ENCODE measurements at regions not wholly inside any gene's neighbourhood (a gene's known extent, or its start where the extent isn't known, plus 50 kb on each side); places are given as distances from the start of the nearest gene placed in this dataset.
"Not testable (repeated sequence)": the region's sequence is repeated elsewhere in the genome, so short reads cannot be mapped to it uniquely, and the experiment has no call there.

- not testable (repeated sequence) for DNase-seq
Measured at GRCh38 chr17:22044706-22045246, 352.5 kb downstream of the KCNJ18 start.

GRCh38 chr17:22047521-22047920, 355.2 kb downstream of the KCNJ18 start:
- not testable (repeated sequence) for DNase-seq

DNA sequence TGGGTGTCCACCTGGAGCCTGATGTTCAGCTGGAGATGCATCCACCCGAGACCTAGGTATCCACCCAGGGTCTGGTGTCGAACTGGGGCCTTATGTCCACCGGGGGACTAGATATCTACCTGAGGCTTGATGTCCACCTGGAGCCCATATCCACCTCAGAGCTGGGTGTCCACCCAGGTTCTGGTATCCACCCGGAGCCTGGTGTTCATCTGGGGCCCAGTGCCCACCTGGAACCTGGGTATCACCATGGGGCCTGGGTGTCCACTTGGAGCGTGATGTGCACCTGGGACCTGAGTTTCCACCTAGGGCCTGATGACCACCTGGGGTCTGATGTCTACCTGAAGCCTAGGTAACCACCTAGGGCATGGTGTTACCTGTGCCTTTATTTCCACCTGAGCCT, 355.9 kb downstream of the KCNJ18 start:
- not testable (repeated sequence) for DNase-seq

DNA sequence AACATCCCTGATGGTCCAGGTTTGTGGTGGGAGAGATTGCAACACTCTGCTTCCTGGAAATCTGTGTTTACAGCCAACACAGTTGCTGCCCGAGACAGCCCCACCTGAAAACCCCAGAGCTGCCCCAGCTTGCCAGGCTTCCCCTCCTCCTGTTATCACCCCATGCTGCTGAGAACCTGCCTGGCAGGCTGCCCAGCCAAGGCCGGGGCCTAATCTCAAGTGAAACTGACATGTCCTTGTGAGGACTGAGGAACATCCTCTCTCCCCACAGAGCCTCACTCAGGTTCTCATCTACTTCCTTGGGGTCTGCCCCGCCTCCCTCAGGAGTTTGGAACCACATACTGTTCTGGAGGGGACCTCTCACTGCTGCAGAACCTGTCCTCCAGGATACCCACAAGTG, 358.4 kb downstream of the KCNJ18 start:
- DNase-seq = not testable (repeated sequence)

GRCh38 chr17:22052715-22053114, 360.4 kb downstream of the KCNJ18 start:
- DNase-seq = not testable (repeated sequence)

DNA sequence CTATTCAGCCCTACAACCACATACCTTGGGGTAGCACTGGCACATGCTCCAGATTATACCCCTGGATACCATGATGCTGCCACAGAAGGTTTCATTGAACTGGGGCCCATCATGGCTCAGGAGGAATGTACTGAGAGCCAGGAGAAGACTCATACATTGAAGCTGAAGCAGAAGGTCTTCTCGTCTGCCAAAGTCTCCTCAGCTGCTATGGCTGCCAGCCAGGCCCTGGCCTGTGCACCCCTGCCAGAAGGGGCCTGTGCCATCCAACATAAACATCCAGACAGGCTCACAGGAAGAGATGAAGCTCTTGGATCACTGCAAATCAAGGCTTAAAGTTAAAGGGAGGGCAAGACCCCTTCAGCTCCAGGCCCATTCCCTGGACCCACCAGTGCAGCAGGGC, 364.2 kb downstream of the KCNJ18 start:
- not testable (repeated sequence) for DNase-seq

DNA sequence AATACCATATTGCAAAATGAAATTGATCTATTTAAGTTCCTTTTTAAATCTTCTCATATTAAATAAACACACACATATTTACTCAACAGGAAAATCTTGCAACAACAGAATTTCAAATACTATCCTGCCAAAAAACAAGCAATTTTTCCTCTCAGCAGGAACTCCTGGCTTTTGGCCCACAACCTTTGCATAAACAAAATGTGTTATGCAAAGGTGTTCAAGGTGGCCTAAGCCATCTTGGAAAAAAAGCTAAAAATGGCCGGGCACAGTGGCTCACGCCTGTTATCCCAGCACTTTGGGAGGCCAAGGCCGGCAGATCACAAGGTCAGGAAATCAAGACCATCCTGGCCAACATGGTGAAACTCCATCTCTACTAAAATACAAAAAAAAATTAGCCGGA, 383.6 kb downstream of the KCNJ18 start:
- DNase-seq = not testable (repeated sequence)

- DNase-seq = not testable (repeated sequence)
Measured at GRCh38 chr17:22088589-22088988, 396.3 kb downstream of the KCNJ18 start.

DNA sequence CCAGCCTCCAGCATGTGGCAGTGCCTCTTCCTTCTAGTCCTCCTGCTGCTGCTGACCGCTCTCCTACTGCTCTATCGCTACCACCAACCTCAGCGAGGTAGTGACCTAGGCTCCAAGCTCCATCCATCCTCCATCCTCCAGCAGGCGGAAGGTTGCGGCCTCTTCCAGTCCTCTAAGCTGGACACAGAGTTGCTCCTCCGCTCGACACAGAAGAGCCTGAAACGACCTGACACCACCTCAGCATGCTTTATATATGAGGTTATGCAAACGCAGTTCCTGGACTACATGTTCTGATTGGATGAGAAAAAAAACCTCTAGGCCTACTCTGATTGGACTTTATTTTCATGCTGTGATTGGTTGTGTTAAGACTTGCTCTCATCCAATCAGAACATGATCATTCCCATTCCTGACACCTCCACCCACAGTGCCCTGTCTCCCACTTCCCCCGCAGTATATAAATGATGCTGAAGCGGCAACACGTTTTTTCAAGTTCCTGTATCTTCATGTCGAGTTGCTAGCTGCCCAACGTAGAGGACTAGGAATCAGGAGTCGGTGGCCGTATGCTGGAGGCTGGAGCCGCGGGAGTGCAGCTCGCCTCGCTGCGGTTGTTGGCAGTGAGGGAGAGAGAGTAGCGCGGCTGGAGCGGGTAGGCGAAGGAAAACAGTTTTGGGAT, 398.1 kb downstream of the KCNJ18 start:
- DNase-seq = no peak

- DNase-seq = not testable (repeated sequence)
Measured at GRCh38 chr17:22091041-22091679, 398.8 kb downstream of the KCNJ18 start.

DNA sequence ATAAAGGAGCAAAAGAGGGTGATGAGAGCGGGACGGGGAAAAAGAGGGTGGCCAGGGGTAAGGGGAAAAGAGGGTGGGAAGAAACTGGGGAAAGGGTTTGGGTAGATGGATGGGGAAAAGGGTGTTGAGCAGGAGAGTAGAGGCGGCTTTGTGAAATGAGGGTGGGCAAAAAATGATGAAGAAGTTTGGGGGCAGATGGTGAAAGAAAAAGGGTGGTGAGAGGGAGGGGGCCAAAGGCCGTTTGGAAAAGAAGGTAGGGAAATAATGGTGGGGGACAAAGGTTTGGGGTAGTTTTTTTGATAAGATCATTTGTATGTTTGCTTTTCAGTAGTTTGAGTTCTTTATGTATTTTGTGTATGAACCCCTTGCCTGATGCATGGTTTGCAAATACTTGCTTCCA, 399.5 kb downstream of the KCNJ18 start:
- DNase-seq = not testable (repeated sequence)

- DNase-seq = not testable (repeated sequence)
Measured at GRCh38 chr17:22095414-22095813, 403.1 kb downstream of the KCNJ18 start.

DNA sequence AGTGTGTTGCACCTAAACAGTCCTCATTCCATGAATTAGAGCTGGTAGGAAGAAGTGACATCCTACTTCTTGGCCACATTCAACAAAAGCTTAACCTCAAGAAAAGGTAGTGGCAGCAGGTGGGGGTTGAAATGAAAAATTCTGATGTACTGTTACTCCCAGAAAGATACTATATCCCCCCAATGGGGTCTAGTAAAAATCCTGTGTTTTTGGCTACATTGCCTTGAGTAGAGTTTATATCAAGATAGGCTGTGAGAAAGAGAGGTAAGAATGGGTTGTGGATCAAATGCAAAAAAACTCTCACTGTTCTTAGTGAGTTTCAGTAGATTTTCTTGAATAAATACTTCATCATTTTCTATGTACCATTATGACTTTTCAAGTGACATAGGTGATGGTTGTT, 407.3 kb downstream of the KCNJ18 start:
- not testable (repeated sequence) for DNase-seq

- DNase-seq = no peak
Measured at GRCh38 chr17:22102177-22102576, 409.9 kb downstream of the KCNJ18 start.

GRCh38 chr17:22116720-22117119, 424.4 kb downstream of the KCNJ18 start:
- not testable (repeated sequence) for DNase-seq

DNA sequence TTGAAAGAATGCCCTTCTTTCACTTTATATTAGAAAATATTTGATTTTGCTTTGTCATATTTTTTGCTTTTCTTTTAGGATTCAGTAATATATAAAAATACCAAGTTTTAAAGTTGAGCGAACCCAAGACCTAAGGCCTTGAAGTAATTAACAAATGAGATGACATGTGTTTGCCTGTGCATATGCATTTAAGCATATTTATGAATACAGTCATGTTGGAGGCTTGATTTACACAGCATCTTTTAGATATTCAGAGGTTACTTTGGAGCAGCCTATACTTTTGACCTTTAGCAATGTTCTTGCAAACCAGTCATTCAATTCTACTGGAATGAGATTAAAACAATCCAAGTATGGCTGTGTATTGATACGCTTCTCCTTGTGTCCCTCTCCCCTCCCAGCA, 425.1 kb downstream of the KCNJ18 start:
- not testable (repeated sequence) for DNase-seq

DNA sequence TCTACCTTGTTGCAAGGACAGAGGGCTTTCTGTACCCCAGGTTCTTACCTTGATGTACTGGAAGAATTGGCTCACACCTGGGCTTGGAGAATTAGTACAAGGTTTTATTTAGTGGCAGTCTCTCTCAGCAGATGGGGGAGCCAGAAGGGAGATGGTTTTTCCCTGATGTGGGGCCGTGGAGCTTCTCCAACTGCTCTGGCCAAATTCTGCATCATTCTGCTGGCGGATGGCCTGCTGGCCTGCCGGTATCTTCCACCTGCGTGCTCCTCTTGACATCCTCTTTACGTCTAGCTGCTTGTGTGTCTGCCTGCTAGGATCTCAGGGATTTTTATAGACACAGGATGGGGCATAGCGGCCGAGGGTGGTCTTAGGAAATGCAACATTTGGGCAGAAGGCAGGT, 426.7 kb downstream of the KCNJ18 start:
- not testable (repeated sequence) for DNase-seq

DNA sequence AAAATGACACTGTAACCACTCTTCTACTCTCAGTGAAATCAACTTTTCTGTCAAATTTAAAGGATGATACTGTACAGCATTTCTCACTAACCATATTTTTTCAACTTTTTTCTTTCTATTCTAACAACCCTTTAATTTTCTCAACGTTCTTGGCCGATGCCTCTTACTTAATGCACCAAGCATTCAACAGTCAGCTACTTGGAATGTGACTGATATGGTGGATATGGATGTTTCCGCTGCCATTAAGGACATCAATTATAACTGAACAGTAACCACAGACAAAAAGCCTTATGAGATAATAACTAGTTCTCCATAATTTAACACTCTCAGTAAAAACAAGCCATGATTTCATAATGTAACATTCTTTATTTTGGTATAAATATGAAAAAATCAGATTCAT, 427.4 kb downstream of the KCNJ18 start:
- not testable (repeated sequence) for DNase-seq

- no peak for DNase-seq
Measured at GRCh38 chr17:22123536-22124281, 431.4 kb downstream of the KCNJ18 start.

DNA sequence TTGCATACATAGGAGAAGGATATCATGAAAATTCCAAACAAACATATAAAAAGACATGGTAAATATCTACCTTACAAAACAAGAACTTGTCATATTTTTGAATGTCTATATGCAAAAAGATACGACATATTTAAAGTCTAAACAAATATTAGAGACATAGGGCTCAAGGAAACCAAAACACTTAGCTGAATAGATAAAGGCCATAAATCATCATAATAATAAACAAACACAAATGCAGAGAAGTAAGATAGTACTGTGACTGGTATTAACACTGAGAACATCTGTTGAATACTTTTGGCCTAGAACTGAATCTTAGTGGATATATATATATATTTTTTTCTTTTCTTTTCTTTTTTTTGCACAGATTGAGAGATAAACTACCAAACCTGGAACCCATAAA, 435.8 kb downstream of the KCNJ18 start:
- DNase-seq = no peak

DNA sequence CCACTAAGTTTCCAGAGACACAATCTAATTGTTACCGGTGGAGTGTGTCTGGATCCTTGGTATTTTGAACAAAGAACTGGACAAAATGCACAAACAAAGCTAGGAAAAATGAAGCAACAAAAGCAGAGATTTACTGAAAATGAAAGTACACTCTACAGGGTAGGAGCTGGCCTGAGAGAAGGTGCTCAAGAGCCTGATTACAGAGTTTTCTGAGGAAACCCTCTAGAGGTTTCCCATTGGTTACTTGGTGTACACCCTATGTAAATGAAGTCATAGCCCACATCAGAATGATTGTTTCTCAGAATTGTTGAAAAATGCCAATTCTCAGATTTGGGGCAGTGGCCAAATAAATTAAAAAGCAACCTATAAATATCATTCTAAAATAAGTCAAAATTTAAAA, 436.4 kb downstream of the KCNJ18 start:
- no peak for DNase-seq

DNA sequence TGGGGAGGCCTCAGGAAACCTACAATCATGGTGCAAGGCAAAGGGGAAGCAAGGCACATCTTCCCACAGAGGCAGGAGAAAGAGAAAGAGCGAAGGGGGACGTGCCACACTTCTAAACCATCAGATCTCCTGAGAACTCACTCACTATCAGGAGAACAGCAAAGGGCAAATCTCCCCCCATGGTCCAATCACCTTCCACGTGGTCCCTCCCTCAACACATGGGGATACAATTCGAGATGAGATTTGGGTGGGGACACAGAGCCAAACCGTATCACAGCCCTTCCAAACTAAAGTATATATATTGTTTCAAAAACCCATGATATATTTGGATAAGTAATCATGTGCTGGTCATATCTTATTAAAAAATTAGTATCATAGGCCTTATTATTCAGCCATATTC, 437.6 kb downstream of the KCNJ18 start:
- not testable (repeated sequence) for DNase-seq

GRCh38 chr17:22131740-22132139, 439.4 kb downstream of the KCNJ18 start:
- no peak for DNase-seq
